Stimulated activated naive CD8-positive, alpha-beta T cell treated with anti-CD3 and anti-CD28 coated beads, Interleukin-15, Interleukin-2, amounts not matched to agents 100 ng/mL and 50 ng/mL, for 24 hours (primary cell): ENCODE measurements at regions not wholly inside any gene's neighbourhood (a gene's known extent, or its start where the extent isn't known, plus 50 kb on each side); places are given as distances from the start of the nearest gene placed in this dataset.

Source experiments
- H3K27ac Mint-ChIP-seq: one replicate; pipeline ENCODE4 v1.8.0; 2021; ENCODE audit warnings: mild to moderate bottlenecking, mixed read lengths
- H3K27me3 Mint-ChIP-seq: one replicate; pipeline ENCODE4 v1.8.0; 2021; ENCODE audit warnings: mixed read lengths
- H3K36me3 Mint-ChIP-seq: one replicate; pipeline ENCODE4 v1.8.0; 2021; ENCODE audit warnings: low read depth, mixed read lengths
- H3K4me1 Mint-ChIP-seq: one replicate; pipeline ENCODE4 v1.8.0; 2021; ENCODE audit warnings: low read depth, mixed read lengths
- H3K4me3 Mint-ChIP-seq: one replicate; pipeline ENCODE4 v1.8.0; 2021; ENCODE audit warnings: mild to moderate bottlenecking, mixed read lengths
- H3K9me3 Mint-ChIP-seq: one replicate; pipeline ENCODE4 v1.8.0; 2021; ENCODE audit warnings: mixed read lengths

DNA sequence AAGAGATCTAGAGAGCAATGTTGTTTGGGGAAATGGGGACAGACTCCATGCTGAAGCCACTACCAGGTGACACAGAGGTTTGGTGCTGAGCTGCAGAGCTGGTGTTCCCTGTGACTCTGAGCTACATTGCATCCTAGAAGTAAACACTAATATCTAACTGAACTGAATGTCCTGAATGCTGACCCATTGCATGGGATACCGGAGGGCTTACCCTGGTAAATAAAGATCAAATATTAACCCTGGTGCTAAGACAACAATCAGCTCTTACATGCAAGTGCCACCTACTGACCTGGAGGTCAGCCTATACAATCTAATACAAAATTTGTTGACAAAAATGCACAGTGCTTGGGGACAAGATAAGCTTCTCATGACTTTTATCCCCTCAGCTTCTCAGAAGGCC lies 851.3 kb upstream of the KCND2 start:
- Mint-ChIP-seq H3K4me3 (no peak overlapping the region), H3K27me3 (no peaks in the 10 kb centered on the region), H3K4me1 (no peaks in the 10 kb centered on the region), H3K27ac (no peak overlapping the region), H3K9me3 (peaks cover 9% of the 10 kb centered on the region), H3K36me3 (no peaks in the 10 kb centered on the region)

DNA sequence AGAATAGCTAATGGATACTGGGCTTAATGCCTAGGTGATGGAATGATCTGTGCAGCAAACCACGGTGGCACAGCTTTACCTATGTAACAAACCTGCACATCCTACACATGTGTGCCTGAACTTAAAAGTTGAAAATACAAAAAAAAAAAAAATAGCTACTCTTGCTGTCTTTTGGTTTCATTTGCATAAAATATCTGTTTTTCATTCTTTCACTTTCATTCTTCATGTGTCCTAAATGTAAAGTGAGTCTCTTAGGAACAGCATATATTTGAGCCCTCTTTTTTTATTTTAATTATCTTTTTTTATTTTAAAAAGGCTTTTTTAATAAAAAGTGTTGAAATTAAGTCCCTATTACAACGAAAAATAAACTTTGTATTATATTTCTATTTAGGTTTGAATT lies 836.1 kb upstream of the KCND2 start:
- Mint-ChIP-seq H3K4me1 (no peaks in the 10 kb centered on the region), H3K27ac (no peak overlapping the region), H3K9me3 (peaks cover 10% of the 10 kb centered on the region), H3K4me3 (no peak overlapping the region), H3K27me3 (no peaks in the 10 kb centered on the region), H3K36me3 (no peaks in the 10 kb centered on the region)

- Mint-ChIP-seq H3K4me1 (no peaks in the 10 kb centered on the region), H3K27me3 (no peaks in the 10 kb centered on the region), H3K27ac (no peak overlapping the region), H3K9me3 (peaks cover 10% of the 10 kb centered on the region), H3K36me3 (no peaks in the 10 kb centered on the region), H3K4me3 (no peak overlapping the region)
These were observed 834.7 kb upstream of the KCND2 start for GRCh38 chr7:119438315-119438714.

DNA sequence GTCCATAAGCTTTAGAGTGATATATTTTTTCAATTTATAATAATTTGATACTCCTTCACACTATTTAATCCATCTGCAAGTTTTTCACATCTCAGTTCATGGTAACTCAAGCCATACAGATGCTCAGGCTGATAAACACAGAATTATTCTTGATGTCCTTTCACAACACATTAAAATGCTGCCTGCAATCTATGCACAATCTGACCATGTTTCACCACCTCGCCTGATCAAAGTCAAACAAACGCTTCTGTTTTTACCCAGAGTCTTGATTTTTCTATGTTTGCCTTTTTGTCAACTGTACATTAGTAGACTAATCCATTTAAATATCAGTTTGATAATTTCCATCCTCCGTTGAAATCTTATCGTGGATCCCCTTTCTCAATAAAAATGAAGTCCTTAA lies 833.8 kb upstream of the KCND2 start:
- Mint-ChIP-seq H3K4me3 (no peak overlapping the region), H3K27me3 (no peaks in the 10 kb centered on the region), H3K36me3 (no peaks in the 10 kb centered on the region), H3K4me1 (no peaks in the 10 kb centered on the region), H3K9me3 (peaks cover 10% of the 10 kb centered on the region), H3K27ac (no peak overlapping the region)

GRCh38 chr7:119452401-119452800 lies 820.6 kb upstream of the KCND2 start:
- peaks cover 4% of the 10 kb centered on the region for H3K9me3 Mint-ChIP-seq
- H3K4me3 Mint-ChIP-seq = no peak overlapping the region
- H3K36me3 Mint-ChIP-seq = no peaks in the 10 kb centered on the region
- H3K27me3 Mint-ChIP-seq = no peaks in the 10 kb centered on the region
- no peaks in the 10 kb centered on the region for H3K4me1 Mint-ChIP-seq
- no peak overlapping the region for H3K27ac Mint-ChIP-seq

DNA sequence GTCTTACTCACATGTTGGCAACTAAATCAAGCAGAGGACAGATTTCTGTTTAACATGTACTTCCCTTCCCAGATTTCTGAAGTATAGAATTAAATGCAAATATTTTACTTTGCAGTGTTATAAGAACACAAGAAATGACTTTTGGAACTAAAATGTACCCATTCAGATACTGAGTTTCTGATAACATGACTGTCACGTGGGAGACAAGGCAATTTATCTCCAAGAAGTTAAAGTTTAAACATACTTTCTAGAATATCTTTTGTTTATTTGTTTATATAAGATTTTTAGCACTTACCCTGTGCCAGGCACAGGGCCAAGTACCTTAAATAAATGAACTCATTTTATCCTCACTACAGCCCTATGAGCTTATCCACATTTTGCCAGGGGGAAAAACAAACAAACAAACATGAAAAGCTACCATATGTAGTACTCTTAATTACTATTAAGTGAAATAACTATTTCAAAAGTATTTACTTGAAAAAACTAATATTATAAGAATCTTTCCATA lies 807.1 kb upstream of the KCND2 start:
- no peaks in the 10 kb centered on the region for H3K9me3 Mint-ChIP-seq
- H3K4me3 Mint-ChIP-seq = no peak overlapping the region
- H3K27ac Mint-ChIP-seq = no peak overlapping the region
- no peaks in the 10 kb centered on the region for H3K36me3 Mint-ChIP-seq
- H3K27me3 Mint-ChIP-seq = no peaks in the 10 kb centered on the region
- no peaks in the 10 kb centered on the region for H3K4me1 Mint-ChIP-seq

GRCh38 chr7:119472408-119473038 lies 800.5 kb upstream of the KCND2 start:
- Mint-ChIP-seq H3K27me3 (no peaks in the 10 kb centered on the region), H3K4me3 (no peak overlapping the region), H3K9me3 (no peaks in the 10 kb centered on the region), H3K36me3 (no peaks in the 10 kb centered on the region), H3K4me1 (no peaks in the 10 kb centered on the region), H3K27ac (no peak overlapping the region)

- H3K27ac Mint-ChIP-seq = no peak overlapping the region
- H3K9me3 Mint-ChIP-seq = peaks cover 13% of the 10 kb centered on the region
- H3K4me3 Mint-ChIP-seq = no peak overlapping the region
These were observed 790.8 kb upstream of the KCND2 start for GRCh38 chr7:119482209-119482608.

GRCh38 chr7:119482671-119483070 lies 790.3 kb upstream of the KCND2 start:
- no peaks in the 10 kb centered on the region for H3K36me3 Mint-ChIP-seq
- no peaks in the 10 kb centered on the region for H3K27me3 Mint-ChIP-seq
- H3K4me3 Mint-ChIP-seq = no peak overlapping the region
- H3K4me1 Mint-ChIP-seq = no peaks in the 10 kb centered on the region
- H3K27ac Mint-ChIP-seq = no peak overlapping the region
- H3K9me3 Mint-ChIP-seq = peaks cover 13% of the 10 kb centered on the region

More at GRCh38 chr7:119482209-119482608, 790.8 kb upstream of the KCND2 start:
- Mint-ChIP-seq H3K36me3 (no peaks in the 10 kb centered on the region), H3K27me3 (no peaks in the 10 kb centered on the region), H3K4me1 (no peaks in the 10 kb centered on the region)

DNA sequence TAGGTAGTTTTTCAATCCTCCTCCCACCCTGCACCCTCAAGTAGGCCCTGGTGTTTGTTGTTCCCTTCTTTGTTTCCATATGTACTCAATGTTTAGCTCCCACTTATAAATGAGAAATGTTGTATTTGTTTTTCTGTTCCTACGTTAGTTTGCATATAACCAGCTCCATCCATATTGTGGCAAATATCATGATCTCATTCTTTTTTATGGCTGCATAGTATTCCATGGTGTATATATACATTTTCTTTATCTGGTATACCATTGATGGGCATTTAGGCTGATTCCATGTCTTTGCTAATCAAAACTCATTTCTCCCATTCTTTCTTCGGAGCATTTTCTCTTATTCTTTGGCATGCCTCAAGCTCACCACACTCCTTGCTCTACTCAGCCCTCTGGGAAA lies 789.6 kb upstream of the KCND2 start:
- Mint-ChIP-seq H3K27me3 (no peaks in the 10 kb centered on the region), H3K4me3 (no peak overlapping the region), H3K36me3 (no peaks in the 10 kb centered on the region), H3K27ac (no peak overlapping the region), H3K9me3 (peaks cover 13% of the 10 kb centered on the region), H3K4me1 (no peaks in the 10 kb centered on the region)

- H3K9me3 Mint-ChIP-seq = peaks cover 11% of the 10 kb centered on the region
- H3K27me3 Mint-ChIP-seq = no peaks in the 10 kb centered on the region
- no peak overlapping the region for H3K4me3 Mint-ChIP-seq
- H3K4me1 Mint-ChIP-seq = no peaks in the 10 kb centered on the region
- H3K27ac Mint-ChIP-seq = no peak overlapping the region
- no peaks in the 10 kb centered on the region for H3K36me3 Mint-ChIP-seq
These were observed 758.6 kb upstream of the KCND2 start for GRCh38 chr7:119514326-119514725.

DNA sequence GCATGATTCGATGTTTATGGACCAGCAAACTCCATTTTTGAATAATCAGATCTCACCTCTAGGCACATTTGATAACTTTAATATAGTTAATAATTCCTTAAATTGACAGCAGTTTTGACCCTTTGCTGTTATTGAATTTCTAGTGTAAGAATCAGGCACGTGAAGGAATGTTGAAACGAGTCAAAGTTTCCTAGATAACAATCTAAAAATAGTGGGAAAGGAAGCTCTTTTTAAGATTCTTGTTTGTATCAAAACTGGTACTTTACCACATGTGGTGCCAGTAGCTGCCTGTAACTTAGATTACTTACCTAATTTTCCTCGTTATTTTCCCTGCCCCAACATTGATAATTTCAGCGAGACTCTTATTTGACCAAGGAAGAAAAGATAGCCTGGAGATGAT lies 757.8 kb upstream of the KCND2 start:
- Mint-ChIP-seq H3K4me1 (no peaks in the 10 kb centered on the region), H3K27ac (no peak overlapping the region), H3K36me3 (no peaks in the 10 kb centered on the region), H3K9me3 (peaks cover 11% of the 10 kb centered on the region), H3K27me3 (no peaks in the 10 kb centered on the region), H3K4me3 (no peak overlapping the region)

DNA sequence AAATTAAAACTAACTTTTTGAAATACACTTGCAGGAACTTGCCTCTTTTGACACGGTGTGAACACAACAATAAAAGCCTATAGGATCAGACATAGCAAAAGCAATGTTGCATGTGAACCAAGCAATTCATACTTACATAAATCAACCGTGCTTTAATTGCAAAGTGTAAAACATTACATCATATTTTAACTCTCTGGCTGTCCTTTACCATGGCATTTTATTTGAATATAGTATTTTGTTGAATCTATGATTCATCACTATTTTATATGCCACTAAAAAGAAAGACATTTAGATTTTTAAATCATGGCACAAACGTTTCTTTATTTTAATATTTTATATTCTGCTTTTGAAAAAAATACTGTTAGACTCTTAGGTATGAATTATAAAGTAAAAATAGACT lies 757.0 kb upstream of the KCND2 start:
- H3K9me3 Mint-ChIP-seq = peaks cover 11% of the 10 kb centered on the region
- no peaks in the 10 kb centered on the region for H3K4me1 Mint-ChIP-seq
- no peaks in the 10 kb centered on the region for H3K27me3 Mint-ChIP-seq
- H3K36me3 Mint-ChIP-seq = no peaks in the 10 kb centered on the region
- no peak overlapping the region for H3K27ac Mint-ChIP-seq
- H3K4me3 Mint-ChIP-seq = no peak overlapping the region

GRCh38 chr7:119522263-119522662 lies 750.7 kb upstream of the KCND2 start:
- Mint-ChIP-seq H3K4me3 (no peak overlapping the region), H3K36me3 (no peaks in the 10 kb centered on the region), H3K27me3 (no peaks in the 10 kb centered on the region), H3K27ac (no peak overlapping the region), H3K9me3 (peaks cover 4% of the 10 kb centered on the region), H3K4me1 (no peaks in the 10 kb centered on the region)

- Mint-ChIP-seq H3K4me3 (no peak overlapping the region), H3K36me3 (no peaks in the 10 kb centered on the region), H3K27me3 (no peaks in the 10 kb centered on the region), H3K4me1 (no peaks in the 10 kb centered on the region), H3K9me3 (peaks cover 7% of the 10 kb centered on the region), H3K27ac (no peak overlapping the region)
These were observed 750.3 kb upstream of the KCND2 start for GRCh38 chr7:119522698-119523097.

DNA sequence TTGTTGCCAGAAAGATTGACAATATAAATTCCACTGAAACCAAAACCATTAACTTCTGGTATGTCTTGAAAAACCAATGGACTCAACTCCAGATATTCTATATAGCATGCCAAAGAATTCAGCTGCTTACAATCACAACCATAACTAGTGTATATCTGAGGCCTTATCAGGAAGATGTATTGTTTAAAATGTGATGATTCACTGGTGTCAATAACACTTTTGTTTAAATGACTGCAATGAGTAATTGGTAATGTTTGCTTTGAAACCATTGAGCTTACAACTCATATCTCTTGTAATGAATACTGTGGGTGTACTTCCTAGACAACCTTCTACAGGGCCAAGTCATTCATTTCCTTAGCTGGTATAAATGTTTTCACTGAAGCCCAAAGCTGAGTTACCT lies 727.9 kb upstream of the KCND2 start:
- Mint-ChIP-seq H3K4me3 (no peak overlapping the region), H3K36me3 (no peaks in the 10 kb centered on the region), H3K27me3 (no peaks in the 10 kb centered on the region), H3K4me1 (no peaks in the 10 kb centered on the region), H3K9me3 (peaks cover 4% of the 10 kb centered on the region), H3K27ac (no peak overlapping the region)
